Ovary (tissue), 3 donors: ENCODE measurements at regions not wholly inside any gene's neighbourhood (a gene's known extent, or its start where the extent isn't known, plus 50 kb on each side); places are given as distances from the start of the nearest gene placed in this dataset.

ENCODE experiments used
- CTCF ChIP-seq, 3 donors: fragments of 450-650 bp in 2 of 3; fragments of 200-600 bp in 1 of 3; IDR thresholded peaks; one replicate each; pipeline versions ENCODE4 v1.5.1 to v1.8.0; 2016 to 2022; ENCODE audit warnings: antibody characterized with exemption in 3 of 3, mild to moderate bottlenecking in 1 of 3
- EP300 ChIP-seq: sonication (generic); formaldehyde crosslinking; IDR thresholded peaks from one replicate; pipeline ENCODE4 v1.6.1; 2017; ENCODE audit warnings: antibody characterized with exemption
- POLR2A ChIP-seq: fragments of 450-650 bp; IDR thresholded peaks from one replicate; pipeline ENCODE4 v1.6.1; 2017; ENCODE audit warnings: antibody characterized with exemption, mild to moderate bottlenecking, moderate library complexity
- donor health status: DM: no; HTN: no; CAD: no.

GRCh38 chr6:120489941-120490340, 844.3 kb downstream of the TBC1D32 start:
- TF ChIP-seq CTCF (IDR thresholded peaks at IDR 0.05) (no peak), POLR2A (no peak), EP300 (no peak)
